CD14-positive monocyte (primary cell): ENCODE measurements at regions not wholly inside any gene's neighbourhood (a gene's known extent, or its start where the extent isn't known, plus 50 kb on each side); places are given as distances from the start of the nearest gene placed in this dataset.

Experiments
- DNase-seq, 3 donors: peaks; one replicate each; pipeline ENCODE4 v3.0.0-alpha.2; 2011 to 2022
- H2AFZ ChIP-seq: 2 replicates; pipeline ENCODE4 v1.6.0; 2012; ENCODE audit warnings: mild to moderate bottlenecking, low read depth, low read length, inconsistent platforms; ENCODE audit not compliant: insufficient read depth, poor library complexity, severe bottlenecking
- H3K27ac ChIP-seq, 2 donors: 1 replicate in 1 of 2; 2 replicates in 1 of 2; pipeline ENCODE4 v1.5.1; 2012 to 2013; ENCODE audit warnings: low read length in 2 of 2, control low read depth in 1 of 2, inconsistent platforms in 1 of 2, low read depth in 1 of 2, mild to moderate bottlenecking in 1 of 2
- H3K27me3 ChIP-seq, 2 donors: one replicate each; pipeline versions ENCODE4 v1.6.0 to v1.6.1; 2011 to 2013; ENCODE audit warnings: low read length in 2 of 2; ENCODE audit not compliant: control insufficient read depth in 2 of 2, insufficient read depth in 2 of 2
- H3K36me3 ChIP-seq, 2 donors: replicated peaks in 1 of 2; 1 replicate in 1 of 2; 2 replicates in 1 of 2; pipeline versions ENCODE4 v1.5.1 to v1.6.1; 2012 to 2013; ENCODE audit warnings: low read length in 2 of 2, control low read depth in 1 of 2, inconsistent platforms in 1 of 2, mild to moderate bottlenecking in 1 of 2; ENCODE audit not compliant: insufficient read depth in 2 of 2, control insufficient read depth in 1 of 2
- H3K4me1 ChIP-seq, 2 donors: 1 replicate in 1 of 2; 2 replicates in 1 of 2; pipeline versions ENCODE4 v1.5.1 to v1.6.1; 2012 to 2013; ENCODE audit warnings: low read length in 2 of 2, control low read depth in 1 of 2, inconsistent platforms in 1 of 2, mild to moderate bottlenecking in 1 of 2, moderate library complexity in 1 of 2; ENCODE audit not compliant: insufficient read depth in 2 of 2, control insufficient read depth in 1 of 2
- H3K4me2 ChIP-seq: replicated peaks from 2 replicates; pipeline ENCODE3; 2012; ENCODE audit warnings: low read length, moderate library complexity, mild to moderate bottlenecking; ENCODE audit not compliant: poor library complexity, severe bottlenecking; ENCODE audit errors: extremely low read depth
- H3K4me3 ChIP-seq, 3 experiments: fragments of 200-600 bp in 1 of 3; sonication (generic) in 1 of 3; replicated peaks in 1 of 3; 1 replicate in 2 of 3; 2 replicates in 1 of 3; pipeline ENCODE4 v1.5.1; 2011 to 2013; ENCODE audit warnings: low read length in 3 of 3, mild to moderate bottlenecking in 3 of 3, control low read depth in 2 of 3, low read depth in 2 of 3, inconsistent platforms in 1 of 3, moderate library complexity in 1 of 3
- H3K79me2 ChIP-seq: 2 replicates; pipeline ENCODE4 v1.6.0; 2012; ENCODE audit warnings: mild to moderate bottlenecking, control low read depth, inconsistent platforms, low read length, moderate library complexity; ENCODE audit not compliant: insufficient read depth
- H3K9ac ChIP-seq: 2 replicates; pipeline ENCODE4 v1.6.0; 2017; ENCODE audit warnings: low read length, mild to moderate bottlenecking; ENCODE audit not compliant: insufficient read depth, poor library complexity, severe bottlenecking
- H3K9me3 ChIP-seq, 2 donors: replicated peaks in 1 of 2; 1 replicate in 1 of 2; 2 replicates in 1 of 2; pipeline versions ENCODE4 v1.5.1 to v1.6.1; 2012 to 2013; ENCODE audit warnings: low read length in 2 of 2, control low read depth in 1 of 2; ENCODE audit not compliant: control insufficient read depth in 1 of 2, insufficient read depth in 1 of 2
- H4K20me1 ChIP-seq: 2 replicates; pipeline ENCODE4 v1.6.0; 2012; ENCODE audit warnings: mild to moderate bottlenecking, low read length, control low read depth, moderate library complexity; ENCODE audit not compliant: insufficient read depth
- H3K27ac Mint-ChIP-seq, 7 donors: one replicate each; pipeline ENCODE4 v1.8.0; 2020; ENCODE audit warnings: mild to moderate bottlenecking in 7 of 7, mixed read lengths in 7 of 7, moderate library complexity in 6 of 7, inconsistent platforms in 2 of 7
- H3K27me3 Mint-ChIP-seq, 3 donors: one replicate each; pipeline ENCODE4 v1.8.0; 2021 to 2022; ENCODE audit warnings: low read depth in 3 of 3, mild to moderate bottlenecking in 3 of 3, mixed read lengths in 3 of 3, moderate library complexity in 3 of 3, inconsistent platforms in 1 of 3
- H3K36me3 Mint-ChIP-seq, 2 donors: one replicate each; pipeline ENCODE4 v1.8.0; 2020; ENCODE audit warnings: mixed read lengths in 2 of 2, inconsistent platforms in 1 of 2, mild to moderate bottlenecking in 1 of 2
- H3K4me1 Mint-ChIP-seq: one replicate; pipeline ENCODE4 v1.8.0; 2020; ENCODE audit warnings: mild to moderate bottlenecking, mixed read lengths
- H3K4me3 Mint-ChIP-seq, 2 donors: one replicate each; pipeline ENCODE4 v1.8.0; 2020; ENCODE audit warnings: mild to moderate bottlenecking in 2 of 2, mixed read lengths in 2 of 2, moderate library complexity in 1 of 2
- H3K9me3 Mint-ChIP-seq, 7 donors: one replicate each; pipeline ENCODE4 v1.8.0; 2020 to 2022; ENCODE audit warnings: mixed read lengths in 7 of 7, mild to moderate bottlenecking in 6 of 7, moderate library complexity in 6 of 7, inconsistent platforms in 2 of 7
- CTCF ChIP-seq: fragments of 200-600 bp; IDR thresholded peaks from one replicate; pipeline ENCODE4 v1.8.0; 2022; ENCODE audit warnings: antibody characterized with exemption, mild to moderate bottlenecking
- WGBS: methylation state at CpG from one replicate; pipeline ENCODE4 v1.1.5; 2013; ENCODE audit warnings: missing lambda C conversion rate; ENCODE audit not compliant: insufficient coverage; 5-methylcytosine and 5-hydroxymethylcytosine counted together
- intact Hi-C, 2 donors: fragments of 100-400 bp; cut with micrococcal nuclease; formaldehyde crosslinking; loops; one replicate each; pipeline versions ENCODE4 v1.15.0 to v1.15.1; 2023

- no peak overlapping the region for H3K27ac ChIP-seq
- Mint-ChIP-seq H3K4me1 (no peaks in the 10 kb centered on the region), H3K36me3 (no peaks in the 10 kb centered on the region), H3K27me3 (no peaks in the 10 kb centered on the region), H3K4me3 (no peak overlapping the region), H3K9me3 (peaks cover 0 to 10% (median 0%) of the 10 kb centered on the region in 7 donors), H3K27ac (no peak overlapping the region)
- no peaks in the 10 kb centered on the region for H3K4me1 ChIP-seq
- no peak for DNase-seq
- H4K20me1 ChIP-seq, result no peaks in the 10 kb centered on the region
- WGBS, result 88% methylated on average over 4 of the region's 6 CpGs
- no peaks in the 10 kb centered on the region for H3K36me3 ChIP-seq
- H3K4me3 ChIP-seq, result no peak overlapping the region
- peaks cover 0 to 3% of the 10 kb centered on the region in 2 donors for H3K9me3 ChIP-seq
- H3K79me2 ChIP-seq, result no peaks in the 10 kb centered on the region
- no peak overlapping the region for H3K4me2 ChIP-seq
- H2AFZ ChIP-seq, result no peak overlapping the region
- no peak overlapping the region for H3K9ac ChIP-seq
- H3K27me3 ChIP-seq, result no peaks in the 10 kb centered on the region
- no peak for TF ChIP-seq CTCF
- intact Hi-C loops, result no loop called here
These were observed 181.0 kb upstream of the CDH2 start for GRCh38 chr18:28357766-28358401.

- H3K27ac ChIP-seq, result no peak overlapping the region
- intact Hi-C loops, result no loop called here
- DNase-seq, result no peak
- no peaks in the 10 kb centered on the region for H3K4me1 ChIP-seq
- 80% methylated on average over 1 of the region's 7 CpGs for WGBS
- H3K79me2 ChIP-seq, result no peaks in the 10 kb centered on the region
- no peak overlapping the region for H3K4me2 ChIP-seq
- H3K4me3 Mint-ChIP-seq, result no peak overlapping the region
- no peaks in the 10 kb centered on the region for H3K27me3 Mint-ChIP-seq
- no peaks in the 10 kb centered on the region for H3K27me3 ChIP-seq
- no peaks in the 10 kb centered on the region for H3K36me3 ChIP-seq
- H2AFZ ChIP-seq, result no peak overlapping the region
- no peaks in the 10 kb centered on the region for H3K36me3 Mint-ChIP-seq
- H4K20me1 ChIP-seq, result no peaks in the 10 kb centered on the region
- TF ChIP-seq CTCF, result no peak
- no peak overlapping the region for H3K4me3 ChIP-seq
- H3K9me3 ChIP-seq, result peaks cover 6 to 11% of the 10 kb centered on the region in 2 donors
- no peak overlapping the region for H3K27ac Mint-ChIP-seq
- H3K9me3 Mint-ChIP-seq, result peaks cover 0 to 5% (median 3%) of the 10 kb centered on the region in 7 donors
- no peaks in the 10 kb centered on the region for H3K4me1 Mint-ChIP-seq
- no peak overlapping the region for H3K9ac ChIP-seq
These were observed 173.9 kb upstream of the CDH2 start for GRCh38 chr18:28350821-28351220.
